Retinal pigment epithelial cell (primary cell): ENCODE measurements at regions not wholly inside any gene's neighbourhood (a gene's known extent, or its start where the extent isn't known, plus 50 kb on each side); places are given as distances from the start of the nearest gene placed in this dataset.

Experiments
- DNase-seq: peaks from one replicate; pipeline ENCODE4 v3.0.0-alpha.2; 2010; ENCODE audit warnings: low read depth
- H3K4me3 ChIP-seq: 2 replicates; pipeline ENCODE4 v1.5.1; 2011; ENCODE audit warnings: mild to moderate bottlenecking, low read length, control low read depth, moderate library complexity
- TF ChIP-seq, protein P1 (sequence below): conservative IDR thresholded peaks from 2 replicates; pipeline ENCODE4 v1.5.1; 2011; ENCODE audit warnings: low read depth, low read length, control low read depth, inconsistent platforms

DNA sequence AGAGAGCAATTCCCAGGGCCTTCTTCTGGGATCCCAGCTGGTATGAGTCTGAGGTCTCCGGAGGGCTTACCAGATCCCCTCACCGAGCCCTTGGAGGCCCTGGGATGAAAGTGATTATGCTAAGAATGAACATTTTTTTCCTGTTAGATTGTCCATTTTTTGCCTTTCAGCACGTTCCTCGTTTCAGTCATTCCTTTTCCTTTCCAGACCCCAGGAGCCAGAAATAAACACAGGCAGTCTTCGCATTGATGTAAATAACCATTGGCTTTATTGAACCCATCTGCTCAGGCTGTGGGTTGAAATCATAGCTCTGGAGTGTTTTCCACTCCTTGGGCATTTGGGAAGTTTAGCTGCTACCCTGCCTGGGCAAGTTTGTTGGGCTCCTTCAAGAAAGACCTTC, 320.9 kb upstream of the AUTS2 start:
- TF ChIP-seq, protein P1, sequence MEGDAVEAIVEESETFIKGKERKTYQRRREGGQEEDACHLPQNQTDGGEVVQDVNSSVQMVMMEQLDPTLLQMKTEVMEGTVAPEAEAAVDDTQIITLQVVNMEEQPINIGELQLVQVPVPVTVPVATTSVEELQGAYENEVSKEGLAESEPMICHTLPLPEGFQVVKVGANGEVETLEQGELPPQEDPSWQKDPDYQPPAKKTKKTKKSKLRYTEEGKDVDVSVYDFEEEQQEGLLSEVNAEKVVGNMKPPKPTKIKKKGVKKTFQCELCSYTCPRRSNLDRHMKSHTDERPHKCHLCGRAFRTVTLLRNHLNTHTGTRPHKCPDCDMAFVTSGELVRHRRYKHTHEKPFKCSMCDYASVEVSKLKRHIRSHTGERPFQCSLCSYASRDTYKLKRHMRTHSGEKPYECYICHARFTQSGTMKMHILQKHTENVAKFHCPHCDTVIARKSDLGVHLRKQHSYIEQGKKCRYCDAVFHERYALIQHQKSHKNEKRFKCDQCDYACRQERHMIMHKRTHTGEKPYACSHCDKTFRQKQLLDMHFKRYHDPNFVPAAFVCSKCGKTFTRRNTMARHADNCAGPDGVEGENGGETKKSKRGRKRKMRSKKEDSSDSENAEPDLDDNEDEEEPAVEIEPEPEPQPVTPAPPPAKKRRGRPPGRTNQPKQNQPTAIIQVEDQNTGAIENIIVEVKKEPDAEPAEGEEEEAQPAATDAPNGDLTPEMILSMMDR: no peak
- DNase-seq: no peak
- no peak overlapping the region for H3K4me3 ChIP-seq

DNA sequence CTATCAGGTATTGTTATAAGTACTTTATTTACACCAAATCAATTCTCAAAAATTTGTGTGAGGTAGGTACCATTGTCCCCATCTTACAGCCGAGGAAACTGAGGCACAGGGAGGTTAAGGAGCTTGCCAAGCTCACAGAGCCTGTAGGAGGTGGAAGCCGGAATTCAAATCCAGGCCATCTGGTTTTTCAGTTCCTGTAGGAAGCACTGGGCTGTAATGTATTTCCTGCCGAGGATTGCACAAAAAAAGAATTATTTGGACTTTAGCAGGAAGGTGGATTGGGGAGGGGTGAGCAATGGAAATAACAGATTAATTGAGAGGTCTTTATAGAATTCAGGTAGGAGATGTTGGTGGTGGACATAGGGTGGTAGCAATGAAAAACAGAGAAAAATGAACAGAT, 315.3 kb upstream of the AUTS2 start:
- H3K4me3 ChIP-seq: no peak overlapping the region
- DNase-seq: no peak
- TF ChIP-seq, protein P1: no peak

DNA sequence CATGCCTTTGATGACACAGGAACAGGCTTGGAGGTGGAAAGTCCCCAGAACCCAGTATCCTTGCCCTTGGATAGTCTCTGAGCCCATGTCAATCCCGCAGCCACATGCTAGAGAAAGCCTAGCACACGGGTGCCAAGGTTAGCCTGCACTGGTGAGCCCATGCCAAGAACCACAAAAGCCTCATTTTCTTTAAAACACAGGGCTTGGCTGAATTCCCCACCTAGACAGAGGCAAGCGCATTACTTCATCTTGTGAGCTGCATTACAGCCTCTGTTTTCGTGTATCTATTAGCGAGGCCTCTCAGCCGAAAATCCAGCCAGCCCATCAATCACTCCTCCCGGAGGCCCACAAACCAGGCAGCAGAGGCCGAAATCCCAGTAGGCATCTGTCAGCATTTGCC, 314.9 kb upstream of the AUTS2 start:
- TF ChIP-seq, protein P1: no peak
- no peak for DNase-seq
- no peak overlapping the region for H3K4me3 ChIP-seq

DNA sequence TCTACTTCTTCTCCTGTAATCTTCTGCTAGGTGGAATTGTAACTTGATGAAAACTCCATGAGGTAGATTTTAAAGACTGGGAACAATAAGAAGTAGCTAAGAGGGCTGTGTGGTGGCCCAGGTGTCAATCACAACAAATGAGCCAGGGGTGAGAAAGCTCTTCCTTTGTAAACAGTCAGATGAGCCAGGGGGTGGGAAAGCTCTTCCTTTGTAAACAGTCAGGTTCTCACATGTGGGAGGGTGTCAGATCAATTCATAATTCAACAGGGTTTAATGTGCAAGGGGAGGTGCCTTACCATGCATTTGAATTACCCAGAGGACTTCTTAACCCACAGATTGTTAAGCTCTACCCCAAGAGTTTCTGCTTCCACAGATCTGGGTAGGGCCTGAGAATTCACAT, 312.4 kb upstream of the AUTS2 start:
- no peak for DNase-seq
- TF ChIP-seq, protein P1: no peak

DNA sequence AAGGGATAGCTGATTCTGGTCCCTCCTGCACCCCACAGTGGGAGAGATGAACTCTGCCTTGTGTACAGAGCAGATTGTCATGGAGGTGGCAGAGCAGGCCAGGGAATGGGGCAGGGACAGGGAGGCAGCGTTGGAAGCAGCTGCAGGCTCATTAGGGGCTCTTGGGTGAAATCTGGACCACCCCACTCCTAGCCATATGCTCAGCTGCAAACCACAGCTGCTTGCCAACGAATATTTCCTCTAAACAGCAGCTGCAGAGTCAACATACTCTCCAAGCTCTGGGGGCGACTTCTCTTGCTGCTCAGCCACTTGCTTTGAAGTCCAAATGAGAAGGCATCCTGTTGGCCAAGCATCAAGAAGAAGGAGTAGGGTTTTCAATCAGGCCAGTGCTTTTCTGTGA, 302.3 kb upstream of the AUTS2 start:
- DNase-seq: no peak
- TF ChIP-seq, protein P1: no peak
- H3K4me3 ChIP-seq: no peak overlapping the region

More for the DNA sequence above, 312.4 kb upstream of the AUTS2 start:
- no peak overlapping the region for H3K4me3 ChIP-seq

DNA sequence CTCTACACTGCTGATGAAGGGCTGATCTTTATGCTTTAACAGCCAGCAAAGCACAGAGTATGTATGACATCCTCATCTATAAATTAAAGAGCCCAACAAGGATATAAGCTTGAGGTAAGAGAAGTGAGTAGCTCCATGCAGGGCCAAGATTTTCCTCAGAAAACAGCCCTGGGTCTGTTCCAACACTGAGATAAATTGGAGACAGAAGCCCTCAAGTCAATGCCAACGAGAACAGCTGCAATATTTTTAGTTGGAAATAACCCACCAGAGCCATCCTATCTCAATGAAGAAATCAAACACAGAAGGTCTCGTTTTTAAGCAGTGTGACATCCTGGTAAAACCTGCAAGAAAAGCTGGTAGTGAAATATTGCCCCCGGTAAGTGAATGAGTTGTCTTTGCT, 297.0 kb upstream of the AUTS2 start:
- H3K4me3 ChIP-seq: no peak overlapping the region
- DNase-seq: no peak
- TF ChIP-seq, protein P1: no peak

DNA sequence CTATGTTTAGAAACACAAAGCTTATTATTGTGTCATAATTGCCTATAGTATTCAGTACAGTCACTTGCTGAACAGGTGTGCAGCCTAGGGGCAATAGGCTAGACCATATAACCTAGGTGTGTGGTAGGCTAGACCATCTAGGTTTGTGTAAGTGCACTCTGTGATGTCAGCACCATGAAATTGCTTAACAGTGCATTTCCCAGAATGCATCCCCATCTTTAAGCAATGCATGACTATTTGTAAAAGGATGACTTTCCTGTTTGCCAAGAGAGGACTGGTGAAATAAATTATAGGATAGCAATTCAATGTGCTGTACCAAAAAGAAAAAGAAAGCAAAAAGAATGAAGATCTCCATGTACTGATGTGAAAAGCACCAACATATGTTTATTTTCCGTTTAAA, 288.7 kb upstream of the AUTS2 start:
- no peak for DNase-seq
- TF ChIP-seq, protein P1: no peak
- no peak overlapping the region for H3K4me3 ChIP-seq
